ENCODE measurements at regions not wholly inside any gene's neighbourhood (a gene's known extent, or its start where the extent isn't known, plus 50 kb on each side); places are given as distances from the start of the nearest gene placed in this dataset.

DNA sequence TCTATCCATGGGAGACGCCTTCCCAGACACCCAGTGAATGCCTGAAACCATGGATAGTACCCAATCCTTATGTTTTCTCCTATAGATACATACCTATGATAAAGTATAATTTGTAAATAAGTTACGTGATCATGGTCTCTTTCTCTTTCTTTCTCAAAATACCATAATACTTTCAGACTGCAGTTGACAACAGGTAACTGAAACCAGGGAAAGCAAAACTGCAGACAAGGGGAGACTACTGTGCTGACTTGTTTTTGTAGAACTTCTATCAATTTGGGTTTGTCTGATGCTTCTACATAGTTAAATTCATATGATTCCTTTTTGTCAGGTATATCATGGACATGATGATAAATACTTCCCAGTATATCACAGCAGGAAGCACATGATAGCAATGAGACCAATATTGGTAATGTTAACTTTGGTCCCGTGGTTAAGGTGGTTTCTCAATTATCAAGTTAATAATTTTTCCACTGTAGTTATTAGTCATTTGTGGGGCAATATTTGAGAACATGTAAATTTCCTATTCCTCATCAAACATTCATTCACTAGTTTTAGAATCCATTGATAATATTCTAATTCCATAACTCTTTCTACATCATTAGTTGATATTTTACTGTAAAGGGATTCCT, 298.0 kb upstream of the TET2 start:
- intact Hi-C loops (cut with micrococcal nuclease), result no loop called here
- dilution Hi-C loops (cut with MboI; ENCODE audit: extremely low pct_ligation_motif_present, low sequenced_read_pairs), result no loop called here
- FAIRE-seq, result no peak
- TF ChIP-seq EZH2 (IDR thresholded peaks at IDR 0.05; ENCODE audit: borderline replicate concordance, low read depth, low read length, severe bottlenecking), result no peak
- no peak for TF ChIP-seq POLR2AphosphoS5 (IDR thresholded peaks at IDR 0.05; ENCODE audit: insufficient read depth, low read depth, low read length)
- TF ChIP-seq, protein P1, sequence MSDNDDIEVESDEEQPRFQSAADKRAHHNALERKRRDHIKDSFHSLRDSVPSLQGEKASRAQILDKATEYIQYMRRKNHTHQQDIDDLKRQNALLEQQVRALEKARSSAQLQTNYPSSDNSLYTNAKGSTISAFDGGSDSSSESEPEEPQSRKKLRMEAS (IDR thresholded peaks at IDR 0.05; ENCODE audit: insufficient read depth, insufficient read length), result no peak
- TF ChIP-seq, protein P2, sequence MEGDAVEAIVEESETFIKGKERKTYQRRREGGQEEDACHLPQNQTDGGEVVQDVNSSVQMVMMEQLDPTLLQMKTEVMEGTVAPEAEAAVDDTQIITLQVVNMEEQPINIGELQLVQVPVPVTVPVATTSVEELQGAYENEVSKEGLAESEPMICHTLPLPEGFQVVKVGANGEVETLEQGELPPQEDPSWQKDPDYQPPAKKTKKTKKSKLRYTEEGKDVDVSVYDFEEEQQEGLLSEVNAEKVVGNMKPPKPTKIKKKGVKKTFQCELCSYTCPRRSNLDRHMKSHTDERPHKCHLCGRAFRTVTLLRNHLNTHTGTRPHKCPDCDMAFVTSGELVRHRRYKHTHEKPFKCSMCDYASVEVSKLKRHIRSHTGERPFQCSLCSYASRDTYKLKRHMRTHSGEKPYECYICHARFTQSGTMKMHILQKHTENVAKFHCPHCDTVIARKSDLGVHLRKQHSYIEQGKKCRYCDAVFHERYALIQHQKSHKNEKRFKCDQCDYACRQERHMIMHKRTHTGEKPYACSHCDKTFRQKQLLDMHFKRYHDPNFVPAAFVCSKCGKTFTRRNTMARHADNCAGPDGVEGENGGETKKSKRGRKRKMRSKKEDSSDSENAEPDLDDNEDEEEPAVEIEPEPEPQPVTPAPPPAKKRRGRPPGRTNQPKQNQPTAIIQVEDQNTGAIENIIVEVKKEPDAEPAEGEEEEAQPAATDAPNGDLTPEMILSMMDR (IDR thresholded peaks at IDR 0.05; ENCODE audit: extremely low read depth in 1 of 2, insufficient read depth in 1 of 2, low read depth in 1 of 2, low read length in 2 of 2), result no peak
- TF ChIP-seq MYC (IDR thresholded peaks at IDR 0.05; ENCODE audit: low read depth, low read length), result no peak
- TF ChIP-seq JUN (IDR thresholded peaks at IDR 0.05; ENCODE audit: borderline replicate concordance, insufficient read depth, insufficient read length, low read depth), result no peak
- TF ChIP-seq FOS (IDR thresholded peaks at IDR 0.05; ENCODE audit: borderline replicate concordance, insufficient read depth, low read length), result no peak
- no peak for TF ChIP-seq GATA2 (IDR thresholded peaks at IDR 0.05; ENCODE audit: insufficient read depth, insufficient read length, low read depth, low read length)
- TF ChIP-seq POLR2A (IDR thresholded peaks at IDR 0.05; ENCODE audit: low read depth, low read length), result no peak
- no peaks in the 10 kb centered on the region for H3K4me1 ChIP-seq (ENCODE audit: control insufficient read depth, extremely low read depth, insufficient read depth, low read length)
- no peaks in the 10 kb centered on the region for H3K36me3 ChIP-seq (ENCODE audit: control insufficient read depth in 2 of 2, extremely low read depth in 1 of 2, insufficient read depth in 2 of 2, low read length in 2 of 2)
- no peaks in the 10 kb centered on the region for H3K79me2 ChIP-seq (ENCODE audit: control insufficient read depth, insufficient read depth, low read length)
- no peak overlapping the region for H3K27ac ChIP-seq (ENCODE audit: insufficient read depth, low read depth, low read length)
- H2AFZ ChIP-seq (ENCODE audit: low read depth, low read length), result no peak overlapping the region
- no peak overlapping the region for H3K9ac ChIP-seq (replicated peaks; ENCODE audit: extremely low read depth, insufficient read depth, low read length)
- BruUV-seq (replicated peaks), result no TSS peak
- no peaks in the 10 kb centered on the region for H3K27me3 ChIP-seq (ENCODE audit: control insufficient read depth in 2 of 2, insufficient read depth in 2 of 2, low read length in 2 of 2)
- no peak for DNase-seq (ENCODE audit: low read depth, low spot score)
- ChIA-PET POLR2A (no interaction called here), CTCF (interaction anchor here (2.2 kb wide), 1 partner anchor 12 kb away, joined by 6 read pairs; no protein-coding TSS in a partner anchor)
- H3K4me3 ChIP-seq (replicated peaks in 1 of 3; ENCODE audit: insufficient read depth in 1 of 3, low read depth in 1 of 3, low read length in 3 of 3), result no peak overlapping the region
- no peaks in the 10 kb centered on the region for H4K20me1 ChIP-seq (replicated peaks; ENCODE audit: control insufficient read depth, extremely low read depth, insufficient read depth, low read length)
- no peaks in the 10 kb centered on the region for H3K9me1 ChIP-seq (replicated peaks; ENCODE audit: control insufficient read depth, extremely low read depth, insufficient read depth, low read length)
- no peaks in the 10 kb centered on the region for H3K9me3 ChIP-seq (replicated peaks; ENCODE audit: control insufficient read depth, insufficient read depth, low read length)
- no peak overlapping the region for H3K4me2 ChIP-seq (ENCODE audit: insufficient read depth, low read length)

All from endothelial cell of umbilical vein (primary cell).